H1 (cell line): ENCODE measurements at regions not wholly inside any gene's neighbourhood (a gene's known extent, or its start where the extent isn't known, plus 50 kb on each side); places are given as distances from the start of the nearest gene placed in this dataset.

Source experiments
- CTCF ChIA-PET: fragments of 300-600 bp; sonication (Branson Sonifier 250); formaldehyde crosslinking; loops from one replicate; lab custom pipeline; 2021; ENCODE audit not compliant: partially characterized antibody; lab: Charles Lee
- POLR2A ChIA-PET: fragments of 300-600 bp; sonication (Branson Sonifier 250); formaldehyde crosslinking; loops from one replicate; lab custom pipeline; 2021; ENCODE audit warnings: inconsistent platforms; ENCODE audit not compliant: partially characterized antibody; lab: Charles Lee
- DNase-seq, 2 experiments: peaks; one replicate each; pipeline versions ENCODE4 v3.0.0 to v3.0.0-alpha.2; 2010 to 2022; ENCODE audit warnings: low spot score in 2 of 2, low read depth in 1 of 2, mixed read lengths in 1 of 2
- FAIRE-seq: peaks from 2 replicates; lab custom pipeline; 2011; peaks lifted over from hg19 to GRCh38; lab: Jason Lieb, UNC
- H2AFZ ChIP-seq: 2 replicates; pipeline ENCODE4 v1.8.1; 2012; ENCODE audit warnings: low read length, inconsistent platforms
- H2AK5ac ChIP-seq: 2 replicates; pipeline ENCODE4 v1.6.1; 2013; ENCODE audit warnings: low read depth, low read length
- H2BK120ac ChIP-seq: replicated peaks from 2 replicates; pipeline ENCODE3; 2013; ENCODE audit warnings: low read depth, low read length, inconsistent platforms
- H2BK12ac ChIP-seq: 2 replicates; pipeline ENCODE4 v1.6.1; 2013; ENCODE audit warnings: low read depth, low read length
- H2BK15ac ChIP-seq: 2 replicates; pipeline ENCODE4 v1.6.1; 2013; ENCODE audit warnings: low read length
- H2BK20ac ChIP-seq: 2 replicates; pipeline ENCODE4 v1.6.1; 2013; ENCODE audit warnings: low read length
- H2BK5ac ChIP-seq: 2 replicates; pipeline ENCODE4 v1.6.1; 2013; ENCODE audit warnings: low read depth, low read length
- H3K14ac ChIP-seq: 2 replicates; pipeline ENCODE4 v1.6.1; 2013; ENCODE audit warnings: inconsistent platforms; ENCODE audit not compliant: insufficient read length
- H3K18ac ChIP-seq: 2 replicates; pipeline ENCODE4 v1.6.1; 2013; ENCODE audit warnings: low read length; ENCODE audit errors: extremely low read depth
- H3K23ac ChIP-seq: 2 replicates; pipeline ENCODE4 v1.6.1; 2013; ENCODE audit warnings: inconsistent platforms; ENCODE audit not compliant: insufficient read length
- H3K23me2 ChIP-seq: 2 replicates; pipeline ENCODE4 v1.6.1; 2013; ENCODE audit warnings: low read depth, low read length
- H3K27ac ChIP-seq: 2 replicates; pipeline ENCODE4 v1.6.1; 2011; ENCODE audit warnings: low read depth, low read length, inconsistent platforms
- H3K27me3 ChIP-seq, 4 experiments: replicated peaks in 1 of 4; 1 replicate in 1 of 4; 2 replicates in 3 of 4; pipeline versions ENCODE4 v1.6.1 to v1.8.1; 2011 to 2013; ENCODE audit warnings: low read length in 3 of 4, mild to moderate bottlenecking in 3 of 4, inconsistent platforms in 2 of 4, mixed read lengths in 2 of 4, moderate library complexity in 1 of 4; ENCODE audit not compliant: control insufficient read depth in 3 of 4, insufficient read depth in 3 of 4; ENCODE audit errors: extremely low read depth in 1 of 4
- H3K36me3 ChIP-seq, 4 experiments: 2 replicates each; pipeline versions ENCODE4 v1.6.1 to v1.8.1; 2011 to 2013; ENCODE audit warnings: mild to moderate bottlenecking in 4 of 4, low read length in 3 of 4, moderate library complexity in 2 of 4, control low read depth in 1 of 4, inconsistent platforms in 1 of 4; ENCODE audit not compliant: insufficient read depth in 4 of 4, control insufficient read depth in 2 of 4
- H3K4ac ChIP-seq: replicated peaks from 2 replicates; pipeline ENCODE3; 2013; ENCODE audit warnings: low read length, low read depth, mixed read lengths, inconsistent platforms; ENCODE audit not compliant: insufficient read length
- H3K4me1 ChIP-seq, 4 experiments: replicated peaks in 1 of 4; 1 replicate in 1 of 4; 2 replicates in 3 of 4; pipeline versions ENCODE4 v1.6.1 to v1.8.1; 2011 to 2013; ENCODE audit warnings: low read length in 3 of 4, inconsistent platforms in 2 of 4, mixed read lengths in 1 of 4; ENCODE audit not compliant: insufficient read depth in 4 of 4, control insufficient read depth in 3 of 4
- H3K4me2 ChIP-seq, 2 experiments: 2 replicates each; pipeline versions ENCODE4 v1.6.1 to v1.8.1; 2011 to 2013; ENCODE audit warnings: low read depth in 2 of 2, low read length in 2 of 2, control low read depth in 1 of 2, inconsistent platforms in 1 of 2, mild to moderate bottlenecking in 1 of 2; ENCODE audit not compliant: insufficient read depth in 1 of 2
- H3K4me3 ChIP-seq, 4 experiments: fragments of 200-600, 300-600 bp in 1 of 4; sonication (generic), shearing (Covaris generic), sonication (Bioruptor Twin) in 1 of 4; 2 replicates each; pipeline versions ENCODE4 v1.5.1 to v1.8.1; 2011 to 2016; ENCODE audit warnings: low read length in 4 of 4, low read depth in 3 of 4, control low read depth in 2 of 4, inconsistent platforms in 2 of 4, mild to moderate bottlenecking in 2 of 4, mixed read lengths in 1 of 4, moderate library complexity in 1 of 4; ENCODE audit not compliant: insufficient read depth in 2 of 4; ENCODE audit errors: extremely low read depth in 1 of 4
- H3K56ac ChIP-seq: replicated peaks from 2 replicates; pipeline ENCODE3; 2013; ENCODE audit warnings: low read depth, mild to moderate bottlenecking, mixed read lengths, low read length, inconsistent platforms; ENCODE audit not compliant: insufficient read length
- H3K79me1 ChIP-seq: 2 replicates; pipeline ENCODE4 v1.6.1; 2013; ENCODE audit warnings: low read depth, low read length, control low read depth
- H3K79me2 ChIP-seq, 2 experiments: 2 replicates each; pipeline versions ENCODE4 v1.6.1 to v1.8.1; 2012 to 2013; ENCODE audit warnings: low read length in 2 of 2, mild to moderate bottlenecking in 2 of 2, inconsistent platforms in 1 of 2; ENCODE audit not compliant: insufficient read depth in 2 of 2, control insufficient read depth in 1 of 2
- H3K9ac ChIP-seq, 4 experiments: replicated peaks in 1 of 4; 1 replicate in 1 of 4; 2 replicates in 3 of 4; pipeline versions ENCODE4 v1.6.1 to v1.8.1; 2011 to 2013; ENCODE audit warnings: low read depth in 3 of 4, low read length in 3 of 4, control low read depth in 2 of 4, mild to moderate bottlenecking in 2 of 4, moderate library complexity in 2 of 4, inconsistent platforms in 1 of 4; ENCODE audit errors: extremely low read depth in 1 of 4
- H3K9me3 ChIP-seq, 2 experiments: 2 replicates each; pipeline versions ENCODE4 v1.6.1 to v1.8.1; 2012 to 2013; ENCODE audit warnings: mild to moderate bottlenecking in 2 of 2, moderate library complexity in 2 of 2, control low read depth in 1 of 2, inconsistent platforms in 1 of 2, low read depth in 1 of 2, low read length in 1 of 2, mixed read lengths in 1 of 2; ENCODE audit not compliant: insufficient read depth in 2 of 2
- H4K20me1 ChIP-seq, 2 experiments: replicated peaks in 1 of 2; 2 replicates each; pipeline versions ENCODE3 to v1.8.1; 2011 to 2013; ENCODE audit warnings: inconsistent platforms in 2 of 2, low read length in 2 of 2, mild to moderate bottlenecking in 1 of 2; ENCODE audit not compliant: insufficient read depth in 2 of 2, control insufficient read depth in 1 of 2
- H4K5ac ChIP-seq: 2 replicates; pipeline ENCODE4 v1.6.1; 2013; ENCODE audit warnings: low read length, low read depth, mixed read lengths, inconsistent platforms; ENCODE audit not compliant: insufficient read length
- H4K8ac ChIP-seq: 2 replicates; pipeline ENCODE4 v1.8.0; 2013; ENCODE audit warnings: mild to moderate bottlenecking, moderate library complexity, low read length, inconsistent platforms; ENCODE audit not compliant: insufficient read depth; ENCODE audit errors: extremely low read depth
- H4K91ac ChIP-seq: replicated peaks from 2 replicates; pipeline ENCODE3; 2013; ENCODE audit warnings: low read length, mixed read lengths, inconsistent platforms; ENCODE audit not compliant: insufficient read length
- FOSL1 ChIP-seq: IDR thresholded peaks from 2 replicates; pipeline ENCODE4 v1.6.1; 2011; ENCODE audit warnings: mild to moderate bottlenecking, low read depth, low read length, moderate library complexity; ENCODE audit not compliant: insufficient read depth
- GTF2F1 ChIP-seq: IDR thresholded peaks from 2 replicates; pipeline ENCODE4 v1.6.1; 2012; ENCODE audit warnings: low read depth, low read length, improper control_type of control experiment, borderline replicate concordance
- HDAC6 ChIP-seq: IDR thresholded peaks from one replicate; pipeline ENCODE4 v1.7.1; 2012; ENCODE audit warnings: low read depth, mild to moderate bottlenecking, inconsistent platforms, low read length, moderate library complexity
- POLR2A ChIP-seq, 2 experiments: IDR thresholded peaks; 1 replicate in 1 of 2; 2 replicates in 1 of 2; pipeline ENCODE4 v1.6.1; 2011; ENCODE audit warnings: low read depth in 2 of 2, low read length in 2 of 2, mild to moderate bottlenecking in 2 of 2; ENCODE audit errors: control extremely low read depth in 1 of 2
- POU5F1 ChIP-seq: IDR thresholded peaks from 2 replicates; pipeline ENCODE4 v1.6.1; 2011; ENCODE audit warnings: low read depth, mild to moderate bottlenecking, low read length, moderate library complexity
- RAD21 ChIP-seq, 2 experiments: IDR thresholded peaks in 1 of 2; conservative IDR thresholded peaks in 1 of 2; 2 replicates each; pipeline ENCODE4 v1.6.1; 2011; ENCODE audit warnings: low read depth in 2 of 2, low read length in 2 of 2, improper control_type of control experiment in 1 of 2, inconsistent platforms in 1 of 2, mild to moderate bottlenecking in 1 of 2, moderate library complexity in 1 of 2
- SAP30 ChIP-seq: fragments of 300-600 bp; sonication (generic); IDR thresholded peaks from 2 replicates; pipeline ENCODE4 v1.7.1; 2012; ENCODE audit warnings: low read length, moderate library complexity, mild to moderate bottlenecking, inconsistent platforms; ENCODE audit not compliant: insufficient read depth, insufficient replicate concordance
- TAF7 ChIP-seq: optimal IDR thresholded peaks from 2 replicates; pipeline ENCODE3; 2011; ENCODE audit warnings: low read depth, mild to moderate bottlenecking, inconsistent platforms, low read length, moderate library complexity, borderline replicate concordance
- ZNF274 ChIP-seq: IDR thresholded peaks from 2 replicates; pipeline ENCODE4 v1.7.0; 2012; ENCODE audit warnings: low read length, borderline replicate concordance; ENCODE audit errors: extremely low read depth

GRCh38 chr12:28137414-28137813 lies 52.8 kb upstream of the CCDC91 start:
- Histone ChIP-seq H2BK5ac (no peak overlapping the region), H3K79me2 (no peaks in the 10 kb centered on the region), H3K27me3 (no peaks in the 10 kb centered on the region), H4K5ac (no peak overlapping the region), H2BK15ac (no peak overlapping the region), H3K23ac (no peak overlapping the region), H2BK12ac (no peak overlapping the region), H2BK120ac (no peak overlapping the region), H3K14ac (no peak overlapping the region), H3K9me3 (no peaks in the 10 kb centered on the region), H3K27ac (no peak overlapping the region), H3K79me1 (no peaks in the 10 kb centered on the region), H3K4me1 (no peaks in the 10 kb centered on the region), H2BK20ac (no peak overlapping the region), H3K4me2 (no peak overlapping the region), H4K8ac (no peak overlapping the region), H4K20me1 (no peaks in the 10 kb centered on the region), H3K36me3 (no peaks in the 10 kb centered on the region), H3K56ac (no peak overlapping the region), H4K91ac (no peak overlapping the region), H3K4ac (no peak overlapping the region), H2AFZ (no peak overlapping the region), H3K9ac (no peak overlapping the region), H2AK5ac (no peak overlapping the region), H3K18ac (no peak overlapping the region), H3K23me2 (no peaks in the 10 kb centered on the region), H3K4me3 (no peak overlapping the region)
- ChIA-PET CTCF (no interaction called here), POLR2A (no interaction called here)
- DNase-seq (no peak), FAIRE-seq (no peak)
- no peak for TF ChIP-seq POLR2A (IDR thresholded peaks at IDR 0.05; ENCODE audit: control extremely low read depth in 1 of 2, low read depth in 2 of 2, low read length in 2 of 2)
- no peak for TF ChIP-seq ZNF274
- TF ChIP-seq RAD21 (IDR thresholded peaks at IDR 0.05 in 1 of 2, conservative IDR thresholded peaks at IDR 0.05 in 1 of 2; ENCODE audit: low read depth in 2 of 2, low read length in 2 of 2) = no peak
- TF ChIP-seq SAP30 = no peak
- no peak for TF ChIP-seq HDAC6
- no peak for TF ChIP-seq FOSL1
- TF ChIP-seq POU5F1 = no peak
- no peak for TF ChIP-seq TAF7
- no peak for TF ChIP-seq GTF2F1
